Breast epithelium (tissue), 3 donors: ENCODE measurements at regions not wholly inside any gene's neighbourhood (a gene's known extent, or its start where the extent isn't known, plus 50 kb on each side); places are given as distances from the start of the nearest gene placed in this dataset.

Source experiments
- POLR2AphosphoS5 ChIP-seq, 3 donors: sonication (generic); formaldehyde crosslinking; IDR thresholded peaks; one replicate each; pipeline ENCODE4 v1.6.1; 2017; ENCODE audit warnings: antibody characterized with exemption in 3 of 3
- TF ChIP-seq, protein P1 (sequence below), 3 donors: fragments of 450-650 bp; IDR thresholded peaks; one replicate each; pipeline ENCODE4 v1.5.1; 2016 to 2017; ENCODE audit warnings: antibody characterized with exemption in 3 of 3, mild to moderate bottlenecking in 3 of 3, moderate library complexity in 3 of 3

DNA sequence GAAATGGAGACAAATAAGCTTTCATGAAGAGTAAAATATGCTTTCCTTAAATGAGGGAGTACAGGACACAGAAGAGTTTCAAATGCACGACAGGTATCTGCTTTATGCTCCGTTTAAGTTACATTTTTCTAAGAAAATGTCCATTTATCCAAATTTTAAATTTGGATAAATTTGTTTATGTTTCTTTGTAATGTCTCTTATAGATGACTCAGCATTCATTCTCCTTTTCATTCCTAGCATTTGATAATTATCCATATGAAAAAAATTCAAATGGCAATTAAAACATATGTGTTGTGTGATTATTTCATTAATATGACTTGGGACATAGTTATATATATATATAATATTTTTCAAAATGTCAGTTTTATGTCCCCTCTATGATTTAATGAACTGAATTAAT is 1449.3 kb downstream of the SLITRK1 start:
- TF ChIP-seq, protein P1, sequence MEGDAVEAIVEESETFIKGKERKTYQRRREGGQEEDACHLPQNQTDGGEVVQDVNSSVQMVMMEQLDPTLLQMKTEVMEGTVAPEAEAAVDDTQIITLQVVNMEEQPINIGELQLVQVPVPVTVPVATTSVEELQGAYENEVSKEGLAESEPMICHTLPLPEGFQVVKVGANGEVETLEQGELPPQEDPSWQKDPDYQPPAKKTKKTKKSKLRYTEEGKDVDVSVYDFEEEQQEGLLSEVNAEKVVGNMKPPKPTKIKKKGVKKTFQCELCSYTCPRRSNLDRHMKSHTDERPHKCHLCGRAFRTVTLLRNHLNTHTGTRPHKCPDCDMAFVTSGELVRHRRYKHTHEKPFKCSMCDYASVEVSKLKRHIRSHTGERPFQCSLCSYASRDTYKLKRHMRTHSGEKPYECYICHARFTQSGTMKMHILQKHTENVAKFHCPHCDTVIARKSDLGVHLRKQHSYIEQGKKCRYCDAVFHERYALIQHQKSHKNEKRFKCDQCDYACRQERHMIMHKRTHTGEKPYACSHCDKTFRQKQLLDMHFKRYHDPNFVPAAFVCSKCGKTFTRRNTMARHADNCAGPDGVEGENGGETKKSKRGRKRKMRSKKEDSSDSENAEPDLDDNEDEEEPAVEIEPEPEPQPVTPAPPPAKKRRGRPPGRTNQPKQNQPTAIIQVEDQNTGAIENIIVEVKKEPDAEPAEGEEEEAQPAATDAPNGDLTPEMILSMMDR (IDR thresholded peaks at IDR 0.05), result no peak
- no peak for TF ChIP-seq POLR2AphosphoS5 (IDR thresholded peaks at IDR 0.05)
